GM12873 (cell line): ENCODE measurements at regions not wholly inside any gene's neighbourhood (a gene's known extent, or its start where the extent isn't known, plus 50 kb on each side); places are given as distances from the start of the nearest gene placed in this dataset.
A peak's percentile ranks its signal among the peaks of the same experiment; 100 is the strongest.

Experiments
- TF ChIP-seq, protein P1 (sequence below): IDR thresholded peaks from 2 replicates; pipeline ENCODE4 v1.5.1; 2012; ENCODE audit warnings: low read depth, mild to moderate bottlenecking, moderate library complexity, low read length, control low read depth; ENCODE audit not compliant: insufficient read depth; ENCODE audit errors: missing control alignments

GRCh38 chrX:3803305-3803704 is 89.9 kb upstream of the PRKX start:
- TF ChIP-seq, protein P1, sequence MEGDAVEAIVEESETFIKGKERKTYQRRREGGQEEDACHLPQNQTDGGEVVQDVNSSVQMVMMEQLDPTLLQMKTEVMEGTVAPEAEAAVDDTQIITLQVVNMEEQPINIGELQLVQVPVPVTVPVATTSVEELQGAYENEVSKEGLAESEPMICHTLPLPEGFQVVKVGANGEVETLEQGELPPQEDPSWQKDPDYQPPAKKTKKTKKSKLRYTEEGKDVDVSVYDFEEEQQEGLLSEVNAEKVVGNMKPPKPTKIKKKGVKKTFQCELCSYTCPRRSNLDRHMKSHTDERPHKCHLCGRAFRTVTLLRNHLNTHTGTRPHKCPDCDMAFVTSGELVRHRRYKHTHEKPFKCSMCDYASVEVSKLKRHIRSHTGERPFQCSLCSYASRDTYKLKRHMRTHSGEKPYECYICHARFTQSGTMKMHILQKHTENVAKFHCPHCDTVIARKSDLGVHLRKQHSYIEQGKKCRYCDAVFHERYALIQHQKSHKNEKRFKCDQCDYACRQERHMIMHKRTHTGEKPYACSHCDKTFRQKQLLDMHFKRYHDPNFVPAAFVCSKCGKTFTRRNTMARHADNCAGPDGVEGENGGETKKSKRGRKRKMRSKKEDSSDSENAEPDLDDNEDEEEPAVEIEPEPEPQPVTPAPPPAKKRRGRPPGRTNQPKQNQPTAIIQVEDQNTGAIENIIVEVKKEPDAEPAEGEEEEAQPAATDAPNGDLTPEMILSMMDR: no peak

DNA sequence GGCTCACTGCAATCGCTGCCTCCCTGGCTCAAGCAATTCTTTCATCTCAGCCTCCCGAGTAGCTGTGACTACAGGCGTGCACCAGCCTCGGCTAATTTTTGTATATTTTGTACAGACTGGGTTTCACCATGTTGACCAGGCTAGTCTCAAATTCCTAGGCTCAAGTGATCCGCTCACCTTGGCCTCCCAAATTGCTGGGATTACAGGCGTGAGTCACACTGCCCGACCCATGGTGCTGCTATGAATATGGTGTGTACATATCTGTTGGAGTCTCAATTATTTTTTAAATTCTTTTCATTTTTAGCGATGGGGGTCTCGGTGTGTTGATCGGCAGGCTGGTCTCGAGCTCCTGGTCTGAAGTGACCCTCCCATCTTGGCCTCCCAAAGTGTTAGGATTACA is 78.0 kb upstream of the PRKX start:
- TF ChIP-seq, protein P1: no peak

DNA sequence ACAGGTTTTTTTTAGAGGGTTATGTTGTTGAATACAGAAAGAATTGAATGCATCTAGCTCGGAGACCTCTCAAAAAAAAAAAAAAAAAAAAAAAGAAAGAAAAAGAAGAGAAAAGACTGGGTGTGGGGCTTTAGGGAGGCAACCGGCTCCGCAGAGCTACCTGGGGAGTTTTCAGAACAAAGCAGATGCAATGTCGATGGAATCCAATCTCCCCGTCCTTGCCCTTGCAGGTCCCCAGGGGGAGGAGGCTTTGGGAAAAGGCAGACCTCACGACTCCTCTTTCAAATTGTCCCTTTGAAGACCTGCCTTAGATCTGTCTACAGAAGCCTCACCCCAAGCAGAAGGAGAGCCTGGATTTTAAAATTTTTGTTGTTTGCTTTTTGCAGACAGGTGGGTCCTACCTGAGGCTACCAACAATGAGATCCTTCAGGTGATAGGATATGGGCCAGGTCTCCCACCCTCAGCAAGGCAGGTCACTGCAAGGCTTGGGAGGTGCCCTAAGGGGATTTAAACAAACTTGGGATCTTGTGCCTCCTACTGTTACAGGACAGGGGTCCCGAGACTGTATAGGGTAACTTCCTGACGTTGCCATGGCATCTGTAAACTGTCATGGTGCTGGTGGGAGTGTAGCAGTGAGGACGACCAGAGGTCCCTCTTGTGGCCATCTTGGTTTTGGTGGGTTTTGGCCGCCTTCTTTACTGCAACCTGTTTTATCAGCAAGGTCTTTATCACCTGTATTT is 75.2 kb upstream of the PRKX start:
- TF ChIP-seq, protein P1: peak; percentile 7

DNA sequence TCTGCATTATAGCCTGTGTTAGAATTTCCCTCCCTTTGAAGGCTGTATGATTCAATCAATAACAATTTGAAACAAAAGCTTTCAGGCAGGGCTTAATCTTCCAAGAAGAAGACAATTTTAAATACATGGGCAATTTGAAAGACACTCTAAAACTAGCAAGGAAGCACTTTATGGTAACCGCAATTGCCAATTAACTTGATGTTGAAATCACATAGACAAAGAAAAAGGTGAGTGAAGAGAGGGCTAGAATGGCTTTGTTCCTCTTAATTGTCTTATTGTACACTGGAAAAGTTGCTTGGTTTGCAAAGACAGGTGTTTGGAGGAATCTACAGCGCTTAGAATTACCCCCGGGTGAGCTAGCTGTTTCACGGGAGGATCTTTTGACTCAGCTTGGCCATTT is 74.4 kb upstream of the PRKX start:
- TF ChIP-seq, protein P1: no peak

DNA sequence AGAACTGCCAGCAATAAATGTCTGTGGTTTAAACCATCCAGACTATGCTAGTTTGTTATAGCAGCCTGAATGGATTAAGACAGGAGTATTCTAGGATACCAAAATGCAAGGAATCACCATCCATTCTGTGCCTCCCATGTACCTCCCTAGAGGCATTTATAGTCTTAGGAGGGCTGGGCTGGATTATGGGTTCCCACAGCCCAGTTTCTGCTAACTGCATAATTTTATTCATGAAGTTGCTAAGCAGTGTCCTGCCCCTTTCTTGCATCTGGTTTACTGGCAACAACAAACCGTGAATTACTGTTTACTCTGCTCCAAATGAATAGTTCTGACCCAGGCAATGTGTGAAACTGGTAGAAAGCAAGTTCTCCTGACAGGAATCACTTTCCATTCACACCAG is 67.1 kb upstream of the PRKX start:
- TF ChIP-seq, protein P1: no peak

GRCh38 chrX:3779546-3779945 is 66.1 kb upstream of the PRKX start:
- TF ChIP-seq, protein P1: no peak

GRCh38 chrX:3777416-3777815 is 64.0 kb upstream of the PRKX start:
- TF ChIP-seq, protein P1: no peak
